ENCODE measurements at regions not wholly inside any gene's neighbourhood (a gene's known extent, or its start where the extent isn't known, plus 50 kb on each side); places are given as distances from the start of the nearest gene placed in this dataset.

GRCh38 chr12:39186744-39187143 is 256.2 kb downstream of the KIF21A start:
- CTCF ChIA-PET: no interaction called here

GRCh38 chr12:39178837-39179236 is 264.1 kb downstream of the KIF21A start:
- H3K79me2 ChIP-seq (ENCODE audit: control insufficient read depth, insufficient read depth, low read length): no peaks in the 10 kb centered on the region
- no peaks in the 10 kb centered on the region for H3K9me1 ChIP-seq (replicated peaks; ENCODE audit: control insufficient read depth, extremely low read depth, insufficient read depth, low read length)
- H3K4me1 ChIP-seq (ENCODE audit: control insufficient read depth, extremely low read depth, insufficient read depth, low read length): no peaks in the 10 kb centered on the region
- H3K9me3 ChIP-seq (replicated peaks; ENCODE audit: control insufficient read depth, insufficient read depth, low read length): no peaks in the 10 kb centered on the region
- no peak overlapping the region for H3K27ac ChIP-seq (ENCODE audit: insufficient read depth, low read depth, low read length)
- DNase-seq (ENCODE audit: low read depth, low spot score) (no peak), FAIRE-seq (no peak)
- no peaks in the 10 kb centered on the region for H4K20me1 ChIP-seq (replicated peaks; ENCODE audit: control insufficient read depth, extremely low read depth, insufficient read depth, low read length)
- H3K9ac ChIP-seq (replicated peaks; ENCODE audit: extremely low read depth, insufficient read depth, low read length): no peak overlapping the region
- POLR2A ChIA-PET: no interaction called here
- CTCF ChIA-PET: no interaction called here
- no peak overlapping the region for H2AFZ ChIP-seq (ENCODE audit: low read depth, low read length)
- no peak overlapping the region for H3K4me3 ChIP-seq (replicated peaks in 1 of 3; ENCODE audit: insufficient read depth in 1 of 3, low read depth in 1 of 3, low read length in 3 of 3)
- H3K36me3 ChIP-seq (ENCODE audit: control insufficient read depth in 2 of 2, extremely low read depth in 1 of 2, insufficient read depth in 2 of 2, low read length in 2 of 2): no peaks in the 10 kb centered on the region
- no peak overlapping the region for H3K4me2 ChIP-seq (ENCODE audit: insufficient read depth, low read length)
- dilution Hi-C loops (cut with MboI; ENCODE audit: extremely low pct_ligation_motif_present, low sequenced_read_pairs) (no loop called here), intact Hi-C loops (cut with micrococcal nuclease) (no loop called here)
- TF ChIP-seq MAX (IDR thresholded peaks at IDR 0.05; ENCODE audit: insufficient read depth, insufficient read length) (no peak), POLR2A (IDR thresholded peaks at IDR 0.05; ENCODE audit: low read depth, low read length) (no peak), FOS (IDR thresholded peaks at IDR 0.05; ENCODE audit: borderline replicate concordance, insufficient read depth, low read length) (no peak)
- TF ChIP-seq, protein P1, sequence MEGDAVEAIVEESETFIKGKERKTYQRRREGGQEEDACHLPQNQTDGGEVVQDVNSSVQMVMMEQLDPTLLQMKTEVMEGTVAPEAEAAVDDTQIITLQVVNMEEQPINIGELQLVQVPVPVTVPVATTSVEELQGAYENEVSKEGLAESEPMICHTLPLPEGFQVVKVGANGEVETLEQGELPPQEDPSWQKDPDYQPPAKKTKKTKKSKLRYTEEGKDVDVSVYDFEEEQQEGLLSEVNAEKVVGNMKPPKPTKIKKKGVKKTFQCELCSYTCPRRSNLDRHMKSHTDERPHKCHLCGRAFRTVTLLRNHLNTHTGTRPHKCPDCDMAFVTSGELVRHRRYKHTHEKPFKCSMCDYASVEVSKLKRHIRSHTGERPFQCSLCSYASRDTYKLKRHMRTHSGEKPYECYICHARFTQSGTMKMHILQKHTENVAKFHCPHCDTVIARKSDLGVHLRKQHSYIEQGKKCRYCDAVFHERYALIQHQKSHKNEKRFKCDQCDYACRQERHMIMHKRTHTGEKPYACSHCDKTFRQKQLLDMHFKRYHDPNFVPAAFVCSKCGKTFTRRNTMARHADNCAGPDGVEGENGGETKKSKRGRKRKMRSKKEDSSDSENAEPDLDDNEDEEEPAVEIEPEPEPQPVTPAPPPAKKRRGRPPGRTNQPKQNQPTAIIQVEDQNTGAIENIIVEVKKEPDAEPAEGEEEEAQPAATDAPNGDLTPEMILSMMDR (IDR thresholded peaks at IDR 0.05; ENCODE audit: extremely low read depth in 1 of 2, insufficient read depth in 1 of 2, low read depth in 1 of 2, low read length in 2 of 2): no peak
- H3K27me3 ChIP-seq (ENCODE audit: control insufficient read depth in 2 of 2, insufficient read depth in 2 of 2, low read length in 2 of 2): no peaks in the 10 kb centered on the region
- BruUV-seq (replicated peaks): no TSS peak

More at GRCh38 chr12:39186744-39187143, 256.2 kb downstream of the KIF21A start:
- H3K79me2 ChIP-seq (ENCODE audit: control insufficient read depth, insufficient read depth, low read length): no peaks in the 10 kb centered on the region
- no peaks in the 10 kb centered on the region for H4K20me1 ChIP-seq (replicated peaks; ENCODE audit: control insufficient read depth, extremely low read depth, insufficient read depth, low read length)
- no TSS peak for BruUV-seq (replicated peaks)
- H3K36me3 ChIP-seq (ENCODE audit: control insufficient read depth in 2 of 2, extremely low read depth in 1 of 2, insufficient read depth in 2 of 2, low read length in 2 of 2): no peaks in the 10 kb centered on the region
- DNase-seq (ENCODE audit: low read depth, low spot score): no peak
- dilution Hi-C loops (cut with MboI; ENCODE audit: extremely low pct_ligation_motif_present, low sequenced_read_pairs): no loop called here
- no peaks in the 10 kb centered on the region for H3K9me1 ChIP-seq (replicated peaks; ENCODE audit: control insufficient read depth, extremely low read depth, insufficient read depth, low read length)
- no peak for TF ChIP-seq EZH2 (IDR thresholded peaks at IDR 0.05; ENCODE audit: borderline replicate concordance, low read depth, low read length, severe bottlenecking)
- no peak for TF ChIP-seq POLR2AphosphoS5 (IDR thresholded peaks at IDR 0.05; ENCODE audit: insufficient read depth, low read depth, low read length)
- TF ChIP-seq POLR2A (IDR thresholded peaks at IDR 0.05; ENCODE audit: low read depth, low read length): no peak
- TF ChIP-seq, protein P1 (IDR thresholded peaks at IDR 0.05; ENCODE audit: extremely low read depth in 1 of 2, insufficient read depth in 1 of 2, low read depth in 1 of 2, low read length in 2 of 2): no peak
- no peak for TF ChIP-seq FOS (IDR thresholded peaks at IDR 0.05; ENCODE audit: borderline replicate concordance, insufficient read depth, low read length)
- TF ChIP-seq MYC (IDR thresholded peaks at IDR 0.05; ENCODE audit: low read depth, low read length): no peak
- TF ChIP-seq MAX (IDR thresholded peaks at IDR 0.05; ENCODE audit: insufficient read depth, insufficient read length): no peak
- H3K9me3 ChIP-seq (replicated peaks; ENCODE audit: control insufficient read depth, insufficient read depth, low read length): no peaks in the 10 kb centered on the region
- POLR2A ChIA-PET: no interaction called here
- H3K4me2 ChIP-seq (ENCODE audit: insufficient read depth, low read length): no peak overlapping the region
- H3K27me3 ChIP-seq (ENCODE audit: control insufficient read depth in 2 of 2, insufficient read depth in 2 of 2, low read length in 2 of 2): no peaks in the 10 kb centered on the region
- FAIRE-seq: no peak
- H2AFZ ChIP-seq (ENCODE audit: low read depth, low read length): no peak overlapping the region
- intact Hi-C loops (cut with micrococcal nuclease): no loop called here
- H3K4me1 ChIP-seq (ENCODE audit: control insufficient read depth, extremely low read depth, insufficient read depth, low read length): no peaks in the 10 kb centered on the region
- H3K4me3 ChIP-seq (replicated peaks in 1 of 3; ENCODE audit: insufficient read depth in 1 of 3, low read depth in 1 of 3, low read length in 3 of 3): no peak overlapping the region
- no peak overlapping the region for H3K9ac ChIP-seq (replicated peaks; ENCODE audit: extremely low read depth, insufficient read depth, low read length)
- H3K27ac ChIP-seq (ENCODE audit: insufficient read depth, low read depth, low read length): no peak overlapping the region

All from endothelial cell of umbilical vein (primary cell).